OCI-LY1 (cell line): ENCODE measurements at regions not wholly inside any gene's neighbourhood (a gene's known extent, or its start where the extent isn't known, plus 50 kb on each side); places are given as distances from the start of the nearest gene placed in this dataset.
"Not testable (repeated sequence)": the region's sequence is repeated elsewhere in the genome, so short reads cannot be mapped to it uniquely, and the experiment has no call there.

Experiments
- H2AFZ ChIP-seq: fragments of 200-600 bp; sonication (generic), shearing (Covaris generic); 2 replicates; pipeline ENCODE4 v1.6.0; 2014; ENCODE audit warnings: antibody characterized with exemption, mild to moderate bottlenecking, low read length
- H3F3A ChIP-seq: fragments of 200-600 bp; sonication (generic), shearing (Covaris generic); 2 replicates; pipeline ENCODE4 v1.6.0; 2014; ENCODE audit warnings: mild to moderate bottlenecking, antibody characterized with exemption, low read length, moderate library complexity; ENCODE audit not compliant: insufficient read depth
- H3K27ac ChIP-seq: fragments of 200-600 bp; sonication (generic); 2 replicates; pipeline ENCODE4 v1.5.1; 2014; ENCODE audit warnings: low read length, mixed run types, mild to moderate bottlenecking, low read depth; ENCODE audit not compliant: poor library complexity, severe bottlenecking
- H3K27me3 ChIP-seq: fragments of 200-600 bp; sonication (generic); 2 replicates; pipeline ENCODE4 v1.6.0; 2014; ENCODE audit warnings: antibody characterized with exemption, mild to moderate bottlenecking, low read length, moderate library complexity; ENCODE audit not compliant: insufficient read depth
- H3K36me3 ChIP-seq: fragments of 200-600 bp; sonication (generic); 2 replicates; pipeline ENCODE4 v1.6.1; 2014; ENCODE audit warnings: mild to moderate bottlenecking, antibody characterized with exemption, low read length, moderate library complexity, mixed read lengths; ENCODE audit not compliant: insufficient read depth
- H3K4me1 ChIP-seq: fragments of 200-600 bp; sonication (generic); 2 replicates; pipeline ENCODE4 v1.5.1; 2014; ENCODE audit warnings: mild to moderate bottlenecking, low read length, moderate library complexity; ENCODE audit not compliant: insufficient read depth, severe bottlenecking
- H3K4me2 ChIP-seq: fragments of 200-600 bp; sonication (generic), shearing (Covaris generic); 2 replicates; pipeline ENCODE4 v1.6.1; 2014; ENCODE audit warnings: low read length
- H3K4me3 ChIP-seq: fragments of 200-600 bp; sonication (generic); 2 replicates; pipeline ENCODE4 v1.5.1; 2014; ENCODE audit warnings: low read length, low read depth, mild to moderate bottlenecking, mixed read lengths; ENCODE audit not compliant: poor library complexity, severe bottlenecking
- H3K79me2 ChIP-seq: fragments of 200-600 bp; shearing (Covaris generic); 2 replicates; pipeline ENCODE4 v1.6.1; 2016; ENCODE audit warnings: mixed run types, low read length, mixed read lengths; ENCODE audit not compliant: insufficient read depth
- H3K9ac ChIP-seq: fragments of 200-600 bp; sonication (generic), shearing (Covaris generic); 2 replicates; pipeline ENCODE4 v1.6.1; 2014; ENCODE audit warnings: mild to moderate bottlenecking, low read length, mixed read lengths
- H3K9me2 ChIP-seq: fragments of 200-600 bp; sonication (generic), shearing (Covaris generic); 2 replicates; pipeline ENCODE4 v1.6.1; 2014; ENCODE audit warnings: low read depth, mild to moderate bottlenecking, low read length, mixed read lengths
- H3K9me3 ChIP-seq: fragments of 200-600 bp; shearing (Covaris generic); 2 replicates; pipeline ENCODE4 v1.6.1; 2014; ENCODE audit warnings: low read length, mixed read lengths
- H4K20me1 ChIP-seq: fragments of 200-600 bp; sonication (generic), shearing (Covaris generic); 2 replicates; pipeline ENCODE4 v1.6.0; 2016; ENCODE audit warnings: mild to moderate bottlenecking, low read length; ENCODE audit not compliant: insufficient read depth
- EZH2 ChIP-seq: fragments of 200-600 bp; sonication (generic), shearing (Covaris generic); IDR thresholded peaks from 2 replicates; pipeline ENCODE4 v1.8.0; 2017; ENCODE audit warnings: borderline replicate concordance, mixed run types, mild to moderate bottlenecking, antibody characterized with exemption, low read length, moderate library complexity, mixed read lengths
- TF ChIP-seq, protein P1 (sequence below): fragments of 200-600 bp; sonication (generic), shearing (Covaris generic); IDR thresholded peaks from 2 replicates; pipeline ENCODE4 v1.5.1; 2017; ENCODE audit warnings: mild to moderate bottlenecking, antibody characterized with exemption, low read length, moderate library complexity, mixed read lengths

DNA sequence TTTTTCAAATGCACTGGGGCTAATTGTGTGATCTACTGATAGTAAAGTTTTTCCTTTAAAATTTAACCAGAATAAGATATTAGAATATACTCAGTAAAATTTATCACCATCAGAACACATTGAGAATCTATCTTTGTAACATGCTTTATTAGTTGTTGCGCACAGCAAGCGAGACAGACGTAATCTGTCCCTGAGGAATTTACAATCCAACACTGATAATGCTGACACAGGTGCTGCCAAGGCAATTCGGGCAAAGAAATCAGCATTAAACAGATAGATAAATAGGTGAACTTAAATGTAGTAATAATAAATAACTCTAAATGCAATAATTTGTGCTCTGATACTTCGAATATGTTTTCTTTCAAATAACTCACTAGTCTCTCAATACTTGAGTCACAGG, 607.2 kb downstream of the HTR1B start:
- Histone ChIP-seq H3K36me3 (no peaks in the 10 kb centered on the region), H3K9me3 (no peaks in the 10 kb centered on the region), H2AFZ (no peak overlapping the region), H3K27me3 (no peaks in the 10 kb centered on the region), H3K27ac (no peak overlapping the region), H3K4me2 (no peak overlapping the region), H3K79me2 (no peaks in the 10 kb centered on the region), H3K9ac (no peak overlapping the region), H3F3A (no peaks in the 10 kb centered on the region), H3K4me1 (no peaks in the 10 kb centered on the region), H4K20me1 (no peaks in the 10 kb centered on the region), H3K4me3 (no peak overlapping the region), H3K9me2 (no peaks in the 10 kb centered on the region)
- TF ChIP-seq, protein P1, sequence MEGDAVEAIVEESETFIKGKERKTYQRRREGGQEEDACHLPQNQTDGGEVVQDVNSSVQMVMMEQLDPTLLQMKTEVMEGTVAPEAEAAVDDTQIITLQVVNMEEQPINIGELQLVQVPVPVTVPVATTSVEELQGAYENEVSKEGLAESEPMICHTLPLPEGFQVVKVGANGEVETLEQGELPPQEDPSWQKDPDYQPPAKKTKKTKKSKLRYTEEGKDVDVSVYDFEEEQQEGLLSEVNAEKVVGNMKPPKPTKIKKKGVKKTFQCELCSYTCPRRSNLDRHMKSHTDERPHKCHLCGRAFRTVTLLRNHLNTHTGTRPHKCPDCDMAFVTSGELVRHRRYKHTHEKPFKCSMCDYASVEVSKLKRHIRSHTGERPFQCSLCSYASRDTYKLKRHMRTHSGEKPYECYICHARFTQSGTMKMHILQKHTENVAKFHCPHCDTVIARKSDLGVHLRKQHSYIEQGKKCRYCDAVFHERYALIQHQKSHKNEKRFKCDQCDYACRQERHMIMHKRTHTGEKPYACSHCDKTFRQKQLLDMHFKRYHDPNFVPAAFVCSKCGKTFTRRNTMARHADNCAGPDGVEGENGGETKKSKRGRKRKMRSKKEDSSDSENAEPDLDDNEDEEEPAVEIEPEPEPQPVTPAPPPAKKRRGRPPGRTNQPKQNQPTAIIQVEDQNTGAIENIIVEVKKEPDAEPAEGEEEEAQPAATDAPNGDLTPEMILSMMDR: no peak
- no peak for TF ChIP-seq EZH2

DNA sequence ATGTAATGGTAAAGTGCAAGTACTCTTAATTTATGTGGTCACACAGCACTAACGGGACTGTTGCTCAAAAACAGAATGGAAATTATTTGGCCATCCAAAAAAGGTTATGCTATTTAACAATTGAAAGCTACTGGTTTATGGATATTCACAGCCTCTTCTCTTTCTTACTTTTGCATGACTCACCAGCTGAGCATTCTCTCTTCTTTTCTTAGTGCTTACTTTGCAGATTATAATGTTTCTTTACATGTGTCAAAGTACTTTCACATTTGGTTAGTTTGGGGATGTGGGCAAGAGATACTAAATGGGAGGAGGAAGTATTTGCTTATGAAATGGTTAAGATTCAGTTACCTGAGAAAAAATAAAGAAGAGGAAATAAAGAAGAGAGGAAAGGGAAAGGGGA, 610.5 kb downstream of the HTR1B start:
- Histone ChIP-seq H3K9ac (no peak overlapping the region), H4K20me1 (no peaks in the 10 kb centered on the region), H3F3A (no peaks in the 10 kb centered on the region), H3K36me3 (no peaks in the 10 kb centered on the region), H3K4me2 (no peak overlapping the region), H2AFZ (no peak overlapping the region), H3K27ac (no peak overlapping the region), H3K27me3 (no peaks in the 10 kb centered on the region), H3K9me2 (no peaks in the 10 kb centered on the region), H3K4me1 (no peaks in the 10 kb centered on the region), H3K79me2 (no peaks in the 10 kb centered on the region), H3K9me3 (no peaks in the 10 kb centered on the region), H3K4me3 (no peak overlapping the region)
- no peak for TF ChIP-seq EZH2
- TF ChIP-seq, protein P1: no peak

DNA sequence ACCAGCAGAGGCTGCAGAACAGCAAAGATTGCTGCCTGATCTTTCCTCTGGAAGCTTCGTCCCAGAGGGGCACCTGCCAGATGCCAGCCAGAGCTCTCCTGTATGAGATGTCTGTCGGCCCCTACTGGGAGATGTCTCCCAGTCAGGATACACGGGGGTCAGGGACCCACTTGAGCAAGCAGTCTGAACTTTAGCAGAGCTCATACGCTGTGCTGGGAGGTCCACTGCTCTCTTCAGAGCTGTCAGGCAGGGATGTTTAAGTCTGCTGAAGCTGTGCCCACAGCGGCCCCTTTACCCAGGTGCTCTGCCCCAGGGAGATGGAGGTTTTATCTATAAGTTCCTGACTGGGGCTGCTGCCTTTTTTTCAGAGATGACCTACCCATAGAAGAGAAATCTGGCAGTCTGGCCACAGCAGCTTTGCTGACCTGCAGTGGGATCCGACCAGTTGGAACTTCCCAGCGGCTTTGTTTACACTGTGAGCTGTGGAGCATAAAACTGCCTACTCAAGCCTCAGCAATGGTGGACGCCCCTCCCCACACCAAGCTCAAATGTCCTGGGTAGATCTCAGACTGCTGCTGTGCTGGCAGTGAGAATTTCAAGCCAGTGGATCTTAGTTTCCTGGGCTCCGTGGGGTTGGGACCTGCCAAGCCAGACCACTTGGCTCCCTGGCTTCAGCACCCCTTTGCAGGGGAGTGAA, 613.9 kb downstream of the HTR1B start:
- not testable (repeated sequence) for H3K4me2 ChIP-seq, H3K9me3 ChIP-seq, H3K79me2 ChIP-seq, H3K9me2 ChIP-seq, H3K27me3 ChIP-seq, H2AFZ ChIP-seq, H3K9ac ChIP-seq, H3K4me1 ChIP-seq, H3F3A ChIP-seq, H3K27ac ChIP-seq, H3K36me3 ChIP-seq, H3K4me3 ChIP-seq, H4K20me1 ChIP-seq
